TTC549 (cell line): ENCODE measurements at regions not wholly inside any gene's neighbourhood (a gene's known extent, or its start where the extent isn't known, plus 50 kb on each side); places are given as distances from the start of the nearest gene placed in this dataset.

Experiments
- FAIRE-seq: peaks from 2 replicates; lab custom pipeline; 2012; peaks lifted over from hg19 to GRCh38; lab: Jason Lieb, UNC

GRCh38 chr5:158553195-158553961, 546.3 kb downstream of the EBF1 start:
- no peak for FAIRE-seq

- FAIRE-seq, result no peak
These were observed 547.5 kb downstream of the EBF1 start for GRCh38 chr5:158552241-158552640.

GRCh38 chr5:158549311-158549710, 550.4 kb downstream of the EBF1 start:
- no peak for FAIRE-seq

- no peak for FAIRE-seq
These were observed 553.0 kb downstream of the EBF1 start for GRCh38 chr5:158546748-158547147.

- no peak for FAIRE-seq
These were observed 553.7 kb downstream of the EBF1 start for GRCh38 chr5:158545949-158546530.

DNA sequence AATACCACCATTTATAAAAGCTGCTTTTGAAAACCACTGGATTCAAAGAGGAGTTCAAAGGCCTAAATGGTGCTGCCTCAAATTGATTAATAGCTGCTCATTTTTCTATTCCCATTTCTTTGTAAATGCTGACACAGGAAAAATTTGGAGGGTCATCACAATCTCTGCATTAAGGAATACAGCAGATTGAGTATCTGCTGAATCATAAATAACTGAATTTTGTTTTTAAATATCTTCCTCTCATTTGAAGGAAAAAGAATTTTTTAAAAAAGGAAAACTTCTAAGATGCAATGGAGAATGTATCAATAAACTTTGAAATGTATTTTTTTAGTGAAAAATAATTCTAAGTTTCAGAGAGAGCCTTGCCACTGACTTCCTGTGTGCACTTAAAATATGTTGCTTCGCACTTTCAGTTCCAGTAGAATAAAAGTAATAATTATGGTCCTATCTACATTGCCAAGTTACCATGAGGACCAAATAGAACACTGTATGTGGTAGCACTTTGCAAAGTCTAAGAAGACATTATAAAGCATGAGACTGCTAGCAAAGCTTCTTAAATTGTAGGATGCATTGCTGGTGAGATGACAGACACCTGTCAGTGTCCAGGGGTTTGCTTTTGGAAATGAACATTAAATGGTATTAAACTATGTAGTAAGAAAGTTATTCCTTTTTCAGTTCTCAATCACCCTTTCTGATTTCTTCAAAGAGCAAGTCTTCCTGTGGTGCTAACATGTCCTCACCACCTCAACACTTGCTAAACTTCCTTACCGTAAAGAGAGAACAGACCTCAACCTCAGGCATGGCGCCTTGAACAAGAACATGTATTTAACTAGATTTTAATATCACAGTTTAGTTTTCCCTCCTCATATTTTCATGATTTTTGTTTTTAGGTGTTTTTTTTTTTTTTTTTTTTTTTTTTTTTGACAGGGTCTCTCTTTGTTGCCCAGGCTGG, 555.1 kb downstream of the EBF1 start:
- FAIRE-seq, result no peak

DNA sequence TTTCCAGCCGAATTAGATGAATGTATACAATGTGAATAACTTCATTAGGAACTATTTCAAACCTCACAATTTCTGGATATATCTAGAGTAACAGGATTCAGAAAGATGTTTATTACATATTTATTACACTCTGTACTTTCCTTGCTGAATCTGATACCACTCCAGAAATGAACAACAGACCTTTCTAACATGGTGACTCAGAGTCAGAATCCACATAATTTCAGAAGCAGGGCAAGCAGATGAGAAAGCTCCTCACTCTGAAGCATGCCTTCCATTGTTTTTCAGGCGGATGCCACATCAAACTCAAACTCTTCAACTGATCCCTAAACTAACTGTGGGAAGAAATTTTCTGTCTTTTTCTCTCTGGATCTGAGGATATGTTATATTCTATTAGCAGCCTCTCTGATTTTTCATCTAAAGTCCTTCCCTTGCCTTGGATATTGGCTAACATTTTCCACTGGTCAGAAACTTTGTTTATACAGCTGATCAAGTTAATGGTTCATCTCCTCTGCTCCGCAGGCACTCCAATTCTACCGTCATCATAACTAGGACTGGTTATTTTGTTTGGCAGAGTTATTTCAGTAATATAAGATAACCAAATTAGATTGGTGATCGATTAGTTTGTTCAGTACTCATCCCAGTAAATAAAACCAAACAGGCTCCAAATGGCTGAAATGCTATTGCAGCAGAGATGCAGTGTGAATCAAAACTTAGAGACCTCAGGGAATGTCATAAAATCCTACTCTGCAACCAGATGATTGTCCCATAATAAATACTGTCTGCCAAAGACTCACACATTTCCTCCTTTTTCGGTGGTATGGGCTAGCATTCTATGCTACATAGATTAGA, 556.0 kb downstream of the EBF1 start:
- no peak for FAIRE-seq

DNA sequence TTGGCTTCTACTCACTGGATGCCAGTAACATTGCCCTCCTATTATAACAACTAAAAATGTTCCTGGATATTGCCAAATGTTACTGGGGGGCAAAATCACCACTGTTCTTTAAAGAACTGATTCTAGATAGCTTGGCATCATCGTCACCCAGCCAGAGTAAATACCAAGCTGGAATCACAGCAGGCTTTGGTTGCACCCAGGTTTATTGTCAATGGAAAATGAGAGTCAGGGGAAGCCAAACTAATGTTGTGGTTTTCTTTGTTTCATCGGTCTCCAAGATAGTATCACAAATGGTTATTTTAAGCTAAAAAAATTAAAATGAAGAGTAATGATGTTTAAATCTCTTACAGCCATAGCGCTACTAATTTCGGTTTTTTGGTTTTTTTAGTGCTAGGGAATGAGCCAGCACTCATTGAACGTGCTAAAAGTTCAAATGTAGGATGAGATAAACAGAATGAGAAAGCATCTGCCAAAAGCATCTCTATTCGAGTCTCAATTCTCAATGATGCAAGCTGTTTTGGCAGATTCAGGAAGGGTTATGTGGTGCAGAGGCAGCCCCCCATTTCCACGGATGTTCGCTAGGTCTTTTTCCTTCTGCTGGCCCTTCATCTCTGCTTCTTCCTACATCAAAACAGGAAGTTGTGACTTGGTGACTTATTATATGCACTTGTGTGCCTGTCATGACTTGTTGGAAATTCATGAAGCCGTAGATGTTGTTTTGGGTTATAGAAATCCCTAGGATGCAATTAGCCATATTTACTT, 558.0 kb downstream of the EBF1 start:
- no peak for FAIRE-seq

DNA sequence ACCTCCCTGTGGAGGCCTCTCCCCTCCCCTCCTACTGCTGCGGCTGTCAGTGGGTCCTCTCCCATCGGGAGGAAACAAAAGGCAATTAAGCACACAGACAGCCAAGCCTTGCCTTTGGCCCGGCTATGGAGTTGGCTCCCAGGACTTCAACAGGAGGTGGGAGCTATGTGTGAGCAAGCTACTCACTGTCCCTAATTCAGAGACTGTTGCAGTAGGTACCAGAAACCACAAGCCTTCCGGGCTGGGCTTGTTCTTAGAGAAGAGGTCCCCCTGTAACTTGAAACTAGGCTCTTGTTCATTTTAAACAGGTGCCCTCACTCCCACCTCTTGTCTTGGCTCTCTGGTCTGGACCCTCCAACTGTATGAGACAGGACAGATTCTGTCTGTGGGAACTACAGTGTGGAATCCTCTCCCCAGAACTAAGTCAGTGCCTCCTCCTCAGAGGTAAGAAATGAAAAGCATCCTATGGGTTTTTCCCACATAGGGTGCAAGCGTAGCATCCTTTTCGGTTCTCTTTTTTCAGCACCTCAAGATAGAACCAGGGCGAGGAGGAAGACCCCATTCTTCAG, 561.1 kb downstream of the EBF1 start:
- no peak for FAIRE-seq

DNA sequence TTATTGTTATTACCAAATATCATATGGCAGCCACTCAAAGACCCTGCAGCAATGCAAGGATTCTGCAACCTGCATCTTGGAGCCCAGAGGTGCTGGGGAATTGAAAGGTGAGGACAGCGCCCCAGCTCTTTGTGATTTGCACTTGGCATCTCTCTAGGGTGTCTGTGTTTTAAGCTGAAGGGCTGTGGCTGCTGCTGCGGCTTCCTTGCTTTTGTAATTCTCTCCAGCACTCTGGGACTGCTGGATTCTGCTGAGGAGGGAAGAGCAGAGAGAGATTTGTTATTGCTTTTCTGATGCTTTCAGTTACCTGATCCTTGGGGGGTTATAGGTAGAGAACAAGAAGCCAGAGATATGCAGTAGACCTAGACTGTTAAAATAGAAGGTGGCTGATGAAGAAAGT, 562.4 kb downstream of the EBF1 start:
- FAIRE-seq, result no peak

- FAIRE-seq, result no peak
These were observed 565.5 kb downstream of the EBF1 start for GRCh38 chr5:158534203-158534602.

DNA sequence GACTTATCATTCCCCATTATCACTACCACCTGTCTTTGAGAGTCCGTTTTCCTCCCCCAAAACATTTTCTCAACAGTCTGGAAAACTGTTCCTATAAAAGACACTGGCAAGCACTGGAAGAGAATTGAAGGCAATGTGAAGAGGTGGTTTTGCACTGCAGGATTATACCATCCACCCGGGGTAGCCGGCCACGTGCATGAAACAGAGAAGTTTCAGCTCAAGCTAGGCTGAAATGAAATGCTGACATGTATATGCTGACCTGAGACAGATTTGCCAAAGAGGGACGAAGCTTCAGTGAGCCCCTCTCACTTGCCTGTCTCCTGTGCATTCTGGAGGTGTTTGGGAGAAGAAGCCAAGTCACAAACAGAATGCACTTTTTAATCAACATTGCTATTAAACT, 567.0 kb downstream of the EBF1 start:
- no peak for FAIRE-seq

GRCh38 chr5:158531860-158532259, 567.9 kb downstream of the EBF1 start:
- no peak for FAIRE-seq

GRCh38 chr5:158530115-158530514, 569.6 kb downstream of the EBF1 start:
- FAIRE-seq, result no peak

- FAIRE-seq, result no peak
These were observed 570.3 kb downstream of the EBF1 start for GRCh38 chr5:158529454-158529853.

- no peak for FAIRE-seq
These were observed 574.1 kb downstream of the EBF1 start for GRCh38 chr5:158525663-158526062.

DNA sequence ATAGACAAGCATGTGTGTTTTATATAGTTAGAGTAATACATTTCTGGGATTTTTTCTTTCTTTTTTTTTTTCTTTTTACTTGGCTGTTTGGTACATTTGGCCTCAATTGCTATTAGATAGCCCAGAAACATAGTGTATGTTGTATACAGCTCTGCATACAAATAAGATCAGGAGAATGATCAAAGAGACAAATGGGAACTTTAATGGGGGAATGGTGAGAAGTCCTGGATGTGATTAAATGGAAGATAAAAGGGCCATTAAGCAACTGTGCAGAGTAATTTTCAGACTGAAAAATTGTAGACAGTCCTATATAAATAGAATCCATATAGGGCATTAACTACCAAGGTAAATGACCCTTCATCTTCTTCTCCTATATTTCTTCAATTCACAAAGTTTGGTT, 575.6 kb downstream of the EBF1 start:
- FAIRE-seq, result no peak

- FAIRE-seq, result no peak
These were observed 576.9 kb downstream of the EBF1 start for GRCh38 chr5:158522776-158523175.

DNA sequence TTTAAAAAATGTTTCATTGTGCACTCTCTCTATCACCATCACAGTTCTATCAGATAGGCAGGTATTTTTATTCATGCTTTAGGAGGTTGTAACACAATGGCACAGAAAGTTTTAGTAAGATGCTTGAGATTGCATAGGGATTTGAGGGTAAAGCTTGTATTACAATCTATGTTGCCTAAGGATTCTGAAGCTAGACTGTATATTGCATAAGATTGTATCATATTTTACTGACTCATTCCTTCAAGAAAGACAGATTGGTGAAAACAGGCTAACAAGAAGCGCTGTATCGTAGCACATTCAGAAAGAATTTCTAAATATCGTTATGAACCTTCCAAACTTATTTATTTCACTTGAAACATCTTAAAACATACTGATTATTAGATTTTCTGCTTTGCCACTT, 577.7 kb downstream of the EBF1 start:
- FAIRE-seq, result no peak

DNA sequence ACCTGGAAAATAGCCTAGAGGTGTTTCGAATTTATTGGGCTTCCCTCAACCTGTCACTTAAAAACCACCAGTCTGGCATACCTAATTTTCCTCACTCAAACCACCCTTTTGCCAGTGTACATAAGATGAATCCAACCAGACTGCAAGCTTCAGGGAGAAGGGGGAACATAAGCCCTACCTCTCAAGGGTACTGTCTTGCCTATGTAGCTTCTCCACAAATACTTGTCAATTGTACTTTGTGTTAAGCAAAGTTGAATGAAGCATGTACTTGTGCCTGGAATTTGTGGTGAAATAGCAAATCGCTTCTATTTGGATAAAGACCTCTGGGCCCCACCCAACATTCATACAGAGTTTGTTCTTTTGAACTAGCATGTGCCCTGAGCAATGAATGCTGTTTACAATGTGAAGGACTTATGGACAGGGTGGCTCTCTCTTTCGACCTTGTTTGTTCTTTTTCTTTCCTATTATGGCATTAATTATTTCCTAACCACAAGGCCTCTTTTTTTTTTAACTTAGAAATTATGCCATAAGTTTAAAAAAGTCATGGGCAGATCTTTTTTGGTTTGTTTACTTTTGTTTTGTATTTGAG, 580.2 kb downstream of the EBF1 start:
- no peak for FAIRE-seq

DNA sequence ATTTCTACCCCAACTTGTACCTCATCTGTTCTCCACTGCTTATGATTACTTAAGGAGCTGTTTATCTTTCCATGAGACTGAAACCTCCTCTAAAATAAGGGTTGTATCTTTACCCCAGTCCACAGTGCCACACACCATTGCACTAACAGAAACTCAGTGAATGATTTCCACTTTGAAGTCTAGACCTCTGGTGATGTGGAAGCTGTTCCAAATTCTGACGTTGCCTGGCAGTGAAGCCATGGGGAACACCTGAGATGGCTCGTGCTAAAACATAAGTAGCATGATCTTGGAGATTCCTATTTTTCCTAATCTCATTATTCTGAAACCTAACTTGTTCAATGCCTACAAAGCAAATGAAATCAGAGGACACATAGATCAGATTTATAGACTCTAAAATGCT, 583.2 kb downstream of the EBF1 start:
- no peak for FAIRE-seq
